Panc1 (cell line): ENCODE measurements at regions not wholly inside any gene's neighbourhood (a gene's known extent, or its start where the extent isn't known, plus 50 kb on each side); places are given as distances from the start of the nearest gene placed in this dataset.

Experiments used
- CTCF ChIP-seq: fragments of 450-650 bp; IDR thresholded peaks from 2 replicates; pipeline ENCODE4 v1.5.1; 2017; ENCODE audit warnings: mild to moderate bottlenecking
- SIN3A ChIP-seq: IDR thresholded peaks from 2 replicates; pipeline ENCODE4 v1.6.1; 2012; ENCODE audit warnings: low read depth, mild to moderate bottlenecking, low read length, moderate library complexity, borderline replicate concordance; ENCODE audit not compliant: insufficient read depth

DNA sequence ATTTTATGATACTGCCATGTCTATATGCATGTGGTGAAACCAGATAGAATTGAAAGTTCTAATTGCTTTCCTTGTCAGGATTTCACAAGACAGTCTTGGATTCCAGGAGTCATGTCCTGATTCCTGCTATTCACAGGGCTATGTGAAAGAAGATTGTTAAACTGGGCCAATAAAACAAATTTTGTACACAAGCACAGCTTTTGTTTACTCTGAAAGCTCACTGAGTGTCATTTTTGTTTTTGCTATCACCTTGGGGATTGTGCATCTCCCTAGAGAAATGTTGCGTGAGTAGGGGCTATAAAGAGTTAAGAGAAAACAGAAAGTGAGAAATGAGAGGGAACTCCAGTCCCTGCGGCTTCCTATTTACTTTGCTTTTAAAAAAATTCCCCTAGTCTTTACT is 627.5 kb downstream of the PKHD1 start:
- TF ChIP-seq CTCF, result no peak
- no peak for TF ChIP-seq SIN3A
